ENCODE measurements at regions not wholly inside any gene's neighbourhood (a gene's known extent, or its start where the extent isn't known, plus 50 kb on each side); places are given as distances from the start of the nearest gene placed in this dataset.

DNA sequence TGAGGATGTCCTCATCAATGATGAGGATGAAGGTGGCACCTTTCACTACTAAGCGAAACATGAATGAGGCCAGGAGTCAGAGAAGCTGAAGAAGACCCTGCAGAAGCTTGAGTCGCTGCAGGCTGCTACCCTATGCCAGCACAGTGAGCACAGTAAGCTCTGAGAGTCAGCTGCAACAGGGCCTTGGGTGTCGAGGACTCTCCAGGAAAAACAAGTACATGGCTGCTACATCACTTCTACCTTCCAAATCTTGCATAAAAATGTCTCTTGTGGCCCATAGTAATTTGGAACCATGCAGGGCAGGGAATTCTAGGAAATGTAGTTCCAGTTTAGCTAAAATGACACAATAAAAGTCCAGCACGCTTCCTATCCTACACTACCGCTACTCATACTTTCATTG is 51.5 kb upstream of the KIRREL1 start:
- TF ChIP-seq, protein P1, sequence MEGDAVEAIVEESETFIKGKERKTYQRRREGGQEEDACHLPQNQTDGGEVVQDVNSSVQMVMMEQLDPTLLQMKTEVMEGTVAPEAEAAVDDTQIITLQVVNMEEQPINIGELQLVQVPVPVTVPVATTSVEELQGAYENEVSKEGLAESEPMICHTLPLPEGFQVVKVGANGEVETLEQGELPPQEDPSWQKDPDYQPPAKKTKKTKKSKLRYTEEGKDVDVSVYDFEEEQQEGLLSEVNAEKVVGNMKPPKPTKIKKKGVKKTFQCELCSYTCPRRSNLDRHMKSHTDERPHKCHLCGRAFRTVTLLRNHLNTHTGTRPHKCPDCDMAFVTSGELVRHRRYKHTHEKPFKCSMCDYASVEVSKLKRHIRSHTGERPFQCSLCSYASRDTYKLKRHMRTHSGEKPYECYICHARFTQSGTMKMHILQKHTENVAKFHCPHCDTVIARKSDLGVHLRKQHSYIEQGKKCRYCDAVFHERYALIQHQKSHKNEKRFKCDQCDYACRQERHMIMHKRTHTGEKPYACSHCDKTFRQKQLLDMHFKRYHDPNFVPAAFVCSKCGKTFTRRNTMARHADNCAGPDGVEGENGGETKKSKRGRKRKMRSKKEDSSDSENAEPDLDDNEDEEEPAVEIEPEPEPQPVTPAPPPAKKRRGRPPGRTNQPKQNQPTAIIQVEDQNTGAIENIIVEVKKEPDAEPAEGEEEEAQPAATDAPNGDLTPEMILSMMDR (IDR thresholded peaks at IDR 0.05), result no peak
- no peak for TF ChIP-seq ZFX (IDR thresholded peaks at IDR 0.05; ENCODE audit: borderline replicate concordance)

Measured in 22Rv1 (cell line).